GM18517 (cell line): ENCODE measurements at regions not wholly inside any gene's neighbourhood (a gene's known extent, or its start where the extent isn't known, plus 50 kb on each side); places are given as distances from the start of the nearest gene placed in this dataset.
"Not testable (repeated sequence)": the region's sequence is repeated elsewhere in the genome, so short reads cannot be mapped to it uniquely, and the experiment has no call there.

Experiments
- ATAC-seq: cut with Tn5 transposase; IDR thresholded peaks from one replicate; pipeline ENCODE4 v1.9.1; 2021; ENCODE audit warnings: mild to moderate bottlenecking, moderate library complexity; ENCODE audit not compliant: unreplicated experiment

DNA sequence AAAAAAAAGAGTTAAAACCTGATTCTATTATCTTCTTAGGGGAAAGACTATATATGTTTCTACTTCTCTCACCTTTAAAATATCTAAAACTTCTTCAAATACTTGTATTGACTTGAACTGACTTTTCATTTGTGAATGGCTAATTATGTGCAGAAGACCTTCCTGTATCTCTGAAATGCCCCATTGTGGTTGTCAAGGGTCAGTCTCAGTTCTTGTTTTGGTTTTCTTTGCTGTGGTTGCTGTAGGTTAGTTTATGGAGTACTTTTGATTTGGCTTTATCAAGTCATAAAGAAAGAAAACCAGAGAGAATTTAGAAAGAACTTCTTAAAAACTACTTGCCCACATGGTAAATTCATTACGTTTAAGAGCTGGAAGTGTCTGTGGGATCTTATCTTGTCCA, 345.3 kb upstream of the POU1F1 start:
- ATAC-seq, result peak; percentile 85

DNA sequence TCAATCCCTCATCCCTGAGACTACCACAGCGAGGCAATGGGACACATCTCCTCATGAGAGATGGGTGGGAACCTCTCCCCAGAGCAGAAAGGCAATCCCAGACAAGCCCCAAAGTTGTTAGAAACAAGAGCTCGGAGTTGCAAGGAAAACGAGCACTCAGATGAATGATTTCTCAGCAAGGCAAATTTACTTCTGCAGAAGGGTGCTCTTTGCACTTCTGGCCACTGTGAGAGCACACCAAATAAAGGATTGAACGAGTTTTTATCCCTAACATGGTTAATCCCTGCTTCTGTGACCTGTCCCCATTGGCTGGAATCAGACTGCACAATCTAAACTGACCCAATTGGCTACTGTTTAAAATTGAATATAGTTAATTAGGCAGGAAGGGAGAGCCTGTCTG, 339.1 kb upstream of the POU1F1 start:
- ATAC-seq, result no peak

DNA sequence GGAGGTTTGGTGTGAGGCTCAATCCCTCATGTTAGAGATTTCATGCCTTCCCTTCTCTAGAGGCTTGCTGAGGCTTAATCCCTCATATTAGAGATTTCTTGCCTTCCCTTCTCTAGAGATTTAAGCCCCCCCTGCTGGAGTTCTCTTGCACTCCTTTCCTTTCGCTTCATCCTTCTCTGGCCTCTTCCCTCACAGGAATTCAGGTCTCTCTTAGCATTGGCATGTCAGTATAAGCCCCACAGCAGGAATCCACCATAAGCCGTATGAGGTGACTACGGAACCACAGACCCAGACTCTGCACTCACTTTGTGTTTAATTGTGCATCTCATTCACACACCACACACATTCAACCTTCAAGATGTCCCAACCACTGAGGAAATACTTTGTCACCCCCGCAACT, 338.6 kb upstream of the POU1F1 start:
- ATAC-seq, result no peak

- no peak for ATAC-seq
Observed at GRCh38 chr3:87607234-87607633, 330.9 kb upstream of the POU1F1 start.

DNA sequence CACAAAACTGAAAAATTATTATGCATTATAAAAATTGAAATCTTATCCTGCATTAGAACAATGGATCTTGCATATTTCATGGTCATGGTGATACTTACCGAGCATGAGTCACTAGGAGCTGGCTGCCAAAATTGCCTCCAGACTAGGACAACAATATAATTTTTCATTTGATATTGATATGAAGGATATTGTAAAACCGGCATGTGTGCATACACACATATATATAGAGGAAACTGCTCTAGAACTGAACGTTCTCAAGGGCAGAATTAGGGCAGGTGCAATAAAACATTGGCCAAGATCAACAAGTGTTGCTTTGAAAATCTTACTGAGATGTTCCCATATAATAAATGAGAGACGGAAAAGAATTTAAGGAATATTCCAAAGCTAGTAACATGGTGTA, 319.4 kb upstream of the POU1F1 start:
- ATAC-seq, result no peak

DNA sequence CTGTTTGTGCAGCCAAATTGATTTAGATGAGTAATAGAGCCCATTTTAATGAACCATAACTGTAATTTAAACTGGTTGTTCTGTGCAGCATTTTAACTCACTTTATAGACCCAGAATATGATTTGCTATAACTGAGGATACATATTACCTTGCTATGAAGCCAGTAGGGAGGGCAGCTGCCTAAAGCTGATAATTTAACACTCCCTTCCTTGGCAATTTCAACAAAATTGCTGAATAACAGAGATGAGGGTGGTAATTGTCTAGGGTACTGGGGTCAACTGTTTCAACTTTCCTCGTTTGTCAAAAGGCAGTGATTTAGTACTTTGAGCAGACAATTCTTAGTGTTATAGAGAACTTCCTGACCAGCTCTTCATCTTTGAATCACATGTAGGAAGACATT, 304.9 kb upstream of the POU1F1 start:
- ATAC-seq, result no peak

- ATAC-seq, result no peak
Observed at GRCh38 chr3:87576752-87577151, 300.4 kb upstream of the POU1F1 start.

DNA sequence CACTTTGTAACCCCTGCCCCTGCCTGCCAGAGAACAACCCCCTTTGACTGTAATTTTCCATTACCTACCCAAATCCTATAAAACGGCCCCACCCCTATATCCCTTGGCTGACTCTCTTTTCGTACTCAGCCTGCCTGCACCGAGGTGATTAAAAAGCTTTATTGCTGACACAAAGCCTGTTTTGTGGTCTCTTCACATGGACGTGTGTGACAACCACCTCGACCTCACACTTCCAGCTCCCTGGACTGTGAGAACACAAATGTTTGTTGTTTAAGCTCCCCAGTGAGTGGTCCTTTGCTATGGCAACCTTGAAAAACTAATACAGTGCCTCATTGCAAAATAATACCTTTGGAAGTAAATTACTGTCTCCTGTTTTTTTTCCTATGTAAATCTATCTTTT, 299.2 kb upstream of the POU1F1 start:
- no peak for ATAC-seq

GRCh38 chr3:87568331-87568730, 291.9 kb upstream of the POU1F1 start:
- no peak for ATAC-seq

DNA sequence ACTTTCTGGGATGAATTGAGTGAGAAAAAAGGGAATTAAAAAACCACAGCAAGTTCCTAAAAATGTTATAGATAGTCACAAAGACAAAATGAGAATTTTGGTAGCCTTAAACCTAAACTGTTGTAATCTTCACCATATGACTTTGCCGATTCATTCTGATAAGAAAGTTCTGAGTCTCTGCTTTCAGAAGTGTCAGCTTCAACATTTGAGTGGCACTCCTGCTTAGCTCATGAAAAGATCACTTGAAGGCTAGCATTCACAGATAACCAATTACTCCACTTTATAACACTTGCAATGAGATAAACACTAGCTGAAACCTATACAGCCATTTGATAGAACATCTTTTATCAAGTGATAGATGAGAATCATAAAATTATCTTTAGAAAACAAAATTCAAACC, 288.1 kb upstream of the POU1F1 start:
- no peak for ATAC-seq

DNA sequence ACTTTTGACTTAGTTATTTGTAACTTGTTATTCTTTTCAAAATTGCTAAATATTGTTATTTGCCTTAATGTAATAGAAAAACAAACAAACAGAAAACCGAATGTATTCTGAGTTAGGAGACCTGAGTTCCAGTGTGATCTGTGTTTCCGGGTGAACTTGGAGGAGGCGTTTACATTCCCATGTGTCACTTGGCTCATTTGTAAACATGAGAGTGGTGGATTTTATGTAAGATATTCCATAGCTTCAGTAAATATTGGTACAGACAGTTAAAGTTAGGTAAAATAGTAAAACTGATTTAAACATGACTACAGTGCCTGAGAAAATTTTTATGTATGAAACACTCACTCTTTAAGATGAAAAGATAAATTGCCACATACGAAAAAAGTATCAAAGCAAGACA, 287.3 kb upstream of the POU1F1 start:
- no peak for ATAC-seq

DNA sequence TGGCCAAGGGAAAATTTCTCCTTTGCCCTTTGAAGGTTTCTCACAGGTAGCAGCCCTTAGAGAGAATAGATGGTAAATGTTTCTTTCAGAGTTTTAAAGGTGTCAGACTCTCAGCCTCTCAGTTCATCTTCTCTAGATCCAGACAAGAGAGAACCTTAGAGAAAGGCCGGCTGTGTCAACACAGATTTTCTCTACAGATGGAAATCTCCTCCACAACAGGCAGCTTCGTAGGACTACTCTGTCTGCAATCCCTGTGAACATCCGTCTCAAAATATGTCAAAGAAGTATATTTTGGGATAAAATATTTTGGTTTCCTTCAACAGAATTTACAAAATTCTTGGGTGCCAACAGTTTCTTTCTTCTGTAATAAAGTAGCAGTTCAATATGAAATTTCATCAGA, 282.1 kb upstream of the POU1F1 start:
- no peak for ATAC-seq

- ATAC-seq, result no peak
Observed at GRCh38 chr3:87555290-87555689, 278.9 kb upstream of the POU1F1 start.

- no peak for ATAC-seq
Observed at GRCh38 chr3:87553058-87553457, 276.7 kb upstream of the POU1F1 start.

- no peak for ATAC-seq
Observed at GRCh38 chr3:87550892-87551291, 274.5 kb upstream of the POU1F1 start.

- ATAC-seq, result no peak
Observed at GRCh38 chr3:87549208-87549607, 272.8 kb upstream of the POU1F1 start.

GRCh38 chr3:87548271-87548670, 271.9 kb upstream of the POU1F1 start:
- no peak for ATAC-seq

DNA sequence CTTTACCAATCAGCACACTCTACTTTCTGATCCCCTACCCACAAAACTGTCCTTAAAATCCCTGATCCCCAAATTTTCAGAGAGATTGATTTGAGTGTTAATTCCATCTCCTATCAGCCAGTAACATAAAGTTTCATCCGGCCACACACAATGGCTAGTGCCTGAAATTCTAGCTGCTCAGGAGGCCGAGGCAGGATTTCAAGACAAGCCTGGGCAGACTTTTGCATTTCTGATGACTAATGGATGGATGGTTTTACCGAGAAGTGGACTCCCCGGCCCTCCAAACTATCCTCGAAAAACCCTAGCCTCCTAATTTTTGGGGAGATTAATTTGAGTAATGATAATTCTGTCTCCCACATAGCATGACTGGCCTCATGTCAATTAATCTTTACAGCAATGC, 269.8 kb upstream of the POU1F1 start:
- no peak for ATAC-seq

- ATAC-seq, result not testable (repeated sequence)
Observed at GRCh38 chr3:87543408-87543807, 267.0 kb upstream of the POU1F1 start.

GRCh38 chr3:87541723-87542122, 265.3 kb upstream of the POU1F1 start:
- no peak for ATAC-seq

- ATAC-seq, result not testable (repeated sequence)
Observed at GRCh38 chr3:87538722-87539121, 262.3 kb upstream of the POU1F1 start.

DNA sequence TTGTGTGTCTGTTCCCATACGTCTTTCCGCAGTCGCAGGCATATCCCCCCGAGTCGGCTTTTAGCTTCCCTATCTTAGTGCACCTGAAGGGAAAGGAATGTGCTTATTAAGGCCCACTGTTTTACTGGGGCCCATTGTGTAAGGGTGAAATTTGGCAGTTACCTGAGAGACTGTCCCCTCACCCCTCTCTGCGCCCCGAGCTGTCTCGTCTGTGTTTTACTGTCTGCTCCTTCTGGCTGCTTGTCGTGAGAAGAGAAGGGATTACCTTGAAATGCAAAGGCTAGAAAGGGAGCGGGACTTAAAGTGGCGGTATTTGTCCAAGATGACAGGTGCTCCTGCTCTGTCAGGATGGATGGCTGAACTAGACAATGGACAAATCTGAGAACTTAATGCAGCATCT, 233.0 kb upstream of the POU1F1 start:
- no peak for ATAC-seq

DNA sequence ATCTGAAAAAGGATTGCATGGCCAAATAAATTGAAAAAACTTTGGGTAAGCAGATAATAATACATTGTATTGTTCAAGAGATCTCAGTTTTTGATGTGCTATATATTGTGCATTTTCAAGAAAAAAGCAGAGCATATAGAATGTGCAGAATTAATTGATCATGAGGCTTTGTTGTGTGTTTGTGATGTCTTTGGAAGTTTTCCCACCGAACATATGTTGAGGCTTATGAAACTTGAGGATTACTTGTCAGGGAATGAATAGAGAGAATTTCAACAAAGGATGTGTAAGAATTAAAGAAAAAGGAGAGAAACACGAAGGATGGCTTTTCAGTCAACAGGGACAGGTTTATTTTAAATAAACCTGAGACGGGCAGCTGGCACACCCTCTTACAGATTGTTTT, 232.5 kb upstream of the POU1F1 start:
- no peak for ATAC-seq

DNA sequence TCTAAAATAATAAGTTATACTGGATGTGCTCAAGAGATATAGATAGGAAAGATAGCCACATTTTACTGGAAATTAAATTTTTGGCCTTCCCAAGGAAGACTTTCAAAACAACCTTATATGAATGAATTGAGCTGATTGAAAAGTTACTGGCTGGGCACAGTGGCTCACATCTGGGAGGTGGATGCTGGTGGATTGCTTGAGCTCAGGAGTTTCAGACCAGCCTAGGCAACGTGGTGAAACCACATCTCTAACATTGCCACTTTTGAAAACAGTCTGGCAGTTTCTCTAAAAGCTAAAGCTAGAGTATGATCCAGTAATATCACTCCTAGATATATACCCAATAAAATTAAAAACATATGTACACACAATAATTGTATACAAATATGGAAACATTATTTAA, 231.4 kb upstream of the POU1F1 start:
- no peak for ATAC-seq
